ENCODE measurements at regions not wholly inside any gene's neighbourhood (a gene's known extent, or its start where the extent isn't known, plus 50 kb on each side); places are given as distances from the start of the nearest gene placed in this dataset.

- no peak for TF ChIP-seq CTCF (IDR thresholded peaks at IDR 0.05; ENCODE audit: insufficient read depth, low read depth, low read length)
- CTCF ChIA-PET, result interaction anchor here (0.7 to 1.3 kb wide), 3 partner anchors 10 to 89 kb away, joined by 3 to 4 read pairs (median 4); no protein-coding TSS in a partner anchor
- Histone ChIP-seq H3K4me3 (ENCODE audit: low read depth, low read length) (no peak overlapping the region), H3K36me3 (ENCODE audit: control insufficient read depth, insufficient read depth, low read length) (no peaks in the 10 kb centered on the region), H3K27me3 (ENCODE audit: control insufficient read depth, insufficient read depth, low read length) (no peaks in the 10 kb centered on the region)
- DNase-seq (ENCODE audit: low read depth), result no peak
- POLR2A ChIA-PET, result no interaction called here
Measured at GRCh38 chr5:135243556-135244285, 155.3 kb downstream of the MACROH2A1 start.

GRCh38 chr5:135242866-135243555 is 156.0 kb downstream of the MACROH2A1 start:
- TF ChIP-seq CTCF (IDR thresholded peaks at IDR 0.05; ENCODE audit: insufficient read depth, low read depth, low read length), result no peak
- Histone ChIP-seq H3K4me3 (ENCODE audit: low read depth, low read length) (no peak overlapping the region), H3K27me3 (ENCODE audit: control insufficient read depth, insufficient read depth, low read length) (no peaks in the 10 kb centered on the region), H3K36me3 (ENCODE audit: control insufficient read depth, insufficient read depth, low read length) (no peaks in the 10 kb centered on the region)
- POLR2A ChIA-PET, result no interaction called here
- DNase-seq (ENCODE audit: low read depth), result no peak
- CTCF ChIA-PET, result interaction anchor here (0.7 to 1.3 kb wide), 2 partner anchors 29 to 90 kb away, joined by 3 to 4 read pairs; no protein-coding TSS in a partner anchor

- ChIA-PET CTCF (interaction anchor here (1.0 to 1.3 kb wide), 2 partner anchors 12 to 90 kb away, joined by 3 to 4 read pairs; no protein-coding TSS in a partner anchor), POLR2A (no interaction called here)
- Histone ChIP-seq H3K27me3 (ENCODE audit: control insufficient read depth, insufficient read depth, low read length) (no peaks in the 10 kb centered on the region), H3K36me3 (ENCODE audit: control insufficient read depth, insufficient read depth, low read length) (no peaks in the 10 kb centered on the region), H3K4me3 (ENCODE audit: low read depth, low read length) (no peak overlapping the region)
- no peak for DNase-seq (ENCODE audit: low read depth)
- TF ChIP-seq CTCF (IDR thresholded peaks at IDR 0.05; ENCODE audit: insufficient read depth, low read depth, low read length), result no peak
Measured at GRCh38 chr5:135242021-135242865, 156.8 kb downstream of the MACROH2A1 start.

GRCh38 chr5:135241536-135241935 is 157.5 kb downstream of the MACROH2A1 start:
- Histone ChIP-seq H3K27me3 (ENCODE audit: control insufficient read depth, insufficient read depth, low read length) (no peaks in the 10 kb centered on the region), H3K36me3 (ENCODE audit: control insufficient read depth, insufficient read depth, low read length) (no peaks in the 10 kb centered on the region), H3K4me3 (ENCODE audit: low read depth, low read length) (no peak overlapping the region)
- no peak for TF ChIP-seq CTCF (IDR thresholded peaks at IDR 0.05; ENCODE audit: insufficient read depth, low read depth, low read length)
- ChIA-PET POLR2A (no interaction called here), CTCF (interaction anchor here (1.0 kb wide), 1 partner anchor 11 kb away, joined by 3 read pairs; no protein-coding TSS in a partner anchor)
- no peak for DNase-seq (ENCODE audit: low read depth)

Measured in BJ (cell line).